ENCODE measurements at regions not wholly inside any gene's neighbourhood (a gene's known extent, or its start where the extent isn't known, plus 50 kb on each side); places are given as distances from the start of the nearest gene placed in this dataset.

DNA sequence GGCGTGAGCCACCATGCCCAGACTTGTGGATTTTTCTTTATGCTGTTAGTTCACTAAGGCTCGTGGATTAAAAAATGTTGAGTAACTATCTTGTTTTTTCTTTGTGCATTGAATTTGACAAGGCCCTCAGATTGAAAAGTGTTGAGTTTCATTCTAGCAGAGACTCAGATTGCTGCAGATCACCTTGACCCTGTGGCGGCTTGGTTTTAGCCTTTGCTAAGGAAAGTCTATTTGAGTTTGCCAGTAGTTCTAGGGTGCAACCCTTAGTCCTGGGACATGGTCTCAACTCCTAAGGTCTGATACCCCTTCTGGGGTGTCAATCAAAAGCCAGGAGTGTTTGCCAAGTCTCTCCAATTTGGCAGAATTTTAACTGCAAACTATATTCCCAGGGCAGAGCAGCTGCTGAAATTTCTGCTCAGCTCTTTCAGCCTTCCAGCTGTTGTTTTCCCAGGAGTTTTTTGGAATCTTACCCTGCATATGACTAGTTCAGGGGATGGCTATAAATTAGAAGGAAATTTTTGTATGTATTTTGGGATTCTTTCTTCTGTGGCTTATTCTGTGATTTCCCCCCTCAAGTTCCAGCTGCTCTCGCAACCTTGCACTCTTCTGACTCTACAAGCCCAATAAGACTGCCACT, 84.3 kb upstream of the HAND1 start:
- Histone ChIP-seq H3K27me3 (ENCODE audit: insufficient read depth) (no peaks in the 10 kb centered on the region), H3K27ac (ENCODE audit: low read depth) (no peak overlapping the region), H3K4me1 (ENCODE audit: insufficient read depth) (no peaks in the 10 kb centered on the region), H2AFZ (no peak overlapping the region), H4K20me1 (replicated peaks; ENCODE audit: insufficient read depth) (0 out of 2 replicates have a peak, but pooled peaks cover 4% of the 10 kb centered on the region), H3K4me2 (no peak overlapping the region), H3F3A (replicated peaks; ENCODE audit: low read depth) (no peaks in the 10 kb centered on the region), H3K9me2 (ENCODE audit: insufficient read depth) (no peaks in the 10 kb centered on the region), H3K4me3 (no peak overlapping the region), H3K79me2 (replicated peaks; ENCODE audit: insufficient read depth) (no peaks in the 10 kb centered on the region), H3K36me3 (ENCODE audit: insufficient read depth) (no peaks in the 10 kb centered on the region)
- ATAC-seq (no peak), DNase-seq (ENCODE audit: low spot score) (no peak)
- Mint-ChIP-seq H3K27me3 (ENCODE audit: insufficient read depth, low read depth, poor library complexity) (no peaks in the 10 kb centered on the region), H3K4me1 (no peaks in the 10 kb centered on the region; the same call in 2 of the 3 replicates), H3K4me3 (no peak overlapping the region), H3K27ac (no peak overlapping the region), H3K36me3 (ENCODE audit: low read depth) (no peaks in the 10 kb centered on the region), H3K9me3 (no peaks in the 10 kb centered on the region)
- TF ChIP-seq, protein P1, sequence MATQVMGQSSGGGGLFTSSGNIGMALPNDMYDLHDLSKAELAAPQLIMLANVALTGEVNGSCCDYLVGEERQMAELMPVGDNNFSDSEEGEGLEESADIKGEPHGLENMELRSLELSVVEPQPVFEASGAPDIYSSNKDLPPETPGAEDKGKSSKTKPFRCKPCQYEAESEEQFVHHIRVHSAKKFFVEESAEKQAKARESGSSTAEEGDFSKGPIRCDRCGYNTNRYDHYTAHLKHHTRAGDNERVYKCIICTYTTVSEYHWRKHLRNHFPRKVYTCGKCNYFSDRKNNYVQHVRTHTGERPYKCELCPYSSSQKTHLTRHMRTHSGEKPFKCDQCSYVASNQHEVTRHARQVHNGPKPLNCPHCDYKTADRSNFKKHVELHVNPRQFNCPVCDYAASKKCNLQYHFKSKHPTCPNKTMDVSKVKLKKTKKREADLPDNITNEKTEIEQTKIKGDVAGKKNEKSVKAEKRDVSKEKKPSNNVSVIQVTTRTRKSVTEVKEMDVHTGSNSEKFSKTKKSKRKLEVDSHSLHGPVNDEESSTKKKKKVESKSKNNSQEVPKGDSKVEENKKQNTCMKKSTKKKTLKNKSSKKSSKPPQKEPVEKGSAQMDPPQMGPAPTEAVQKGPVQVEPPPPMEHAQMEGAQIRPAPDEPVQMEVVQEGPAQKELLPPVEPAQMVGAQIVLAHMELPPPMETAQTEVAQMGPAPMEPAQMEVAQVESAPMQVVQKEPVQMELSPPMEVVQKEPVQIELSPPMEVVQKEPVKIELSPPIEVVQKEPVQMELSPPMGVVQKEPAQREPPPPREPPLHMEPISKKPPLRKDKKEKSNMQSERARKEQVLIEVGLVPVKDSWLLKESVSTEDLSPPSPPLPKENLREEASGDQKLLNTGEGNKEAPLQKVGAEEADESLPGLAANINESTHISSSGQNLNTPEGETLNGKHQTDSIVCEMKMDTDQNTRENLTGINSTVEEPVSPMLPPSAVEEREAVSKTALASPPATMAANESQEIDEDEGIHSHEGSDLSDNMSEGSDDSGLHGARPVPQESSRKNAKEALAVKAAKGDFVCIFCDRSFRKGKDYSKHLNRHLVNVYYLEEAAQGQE (IDR thresholded peaks at IDR 0.05; ENCODE audit: unreplicated experiment) = no peak
- no peak for TF ChIP-seq ZNF331 (CRISPR knock-in tag; IDR thresholded peaks at IDR 0.05; ENCODE audit: low read depth)
- TF ChIP-seq NANOG (IDR thresholded peaks at IDR 0.05; ENCODE audit: borderline replicate concordance) = no peak
- TF ChIP-seq STAT1 (IDR thresholded peaks at IDR 0.05; ENCODE audit: unreplicated experiment) = no peak
- TF ChIP-seq, protein P2, sequence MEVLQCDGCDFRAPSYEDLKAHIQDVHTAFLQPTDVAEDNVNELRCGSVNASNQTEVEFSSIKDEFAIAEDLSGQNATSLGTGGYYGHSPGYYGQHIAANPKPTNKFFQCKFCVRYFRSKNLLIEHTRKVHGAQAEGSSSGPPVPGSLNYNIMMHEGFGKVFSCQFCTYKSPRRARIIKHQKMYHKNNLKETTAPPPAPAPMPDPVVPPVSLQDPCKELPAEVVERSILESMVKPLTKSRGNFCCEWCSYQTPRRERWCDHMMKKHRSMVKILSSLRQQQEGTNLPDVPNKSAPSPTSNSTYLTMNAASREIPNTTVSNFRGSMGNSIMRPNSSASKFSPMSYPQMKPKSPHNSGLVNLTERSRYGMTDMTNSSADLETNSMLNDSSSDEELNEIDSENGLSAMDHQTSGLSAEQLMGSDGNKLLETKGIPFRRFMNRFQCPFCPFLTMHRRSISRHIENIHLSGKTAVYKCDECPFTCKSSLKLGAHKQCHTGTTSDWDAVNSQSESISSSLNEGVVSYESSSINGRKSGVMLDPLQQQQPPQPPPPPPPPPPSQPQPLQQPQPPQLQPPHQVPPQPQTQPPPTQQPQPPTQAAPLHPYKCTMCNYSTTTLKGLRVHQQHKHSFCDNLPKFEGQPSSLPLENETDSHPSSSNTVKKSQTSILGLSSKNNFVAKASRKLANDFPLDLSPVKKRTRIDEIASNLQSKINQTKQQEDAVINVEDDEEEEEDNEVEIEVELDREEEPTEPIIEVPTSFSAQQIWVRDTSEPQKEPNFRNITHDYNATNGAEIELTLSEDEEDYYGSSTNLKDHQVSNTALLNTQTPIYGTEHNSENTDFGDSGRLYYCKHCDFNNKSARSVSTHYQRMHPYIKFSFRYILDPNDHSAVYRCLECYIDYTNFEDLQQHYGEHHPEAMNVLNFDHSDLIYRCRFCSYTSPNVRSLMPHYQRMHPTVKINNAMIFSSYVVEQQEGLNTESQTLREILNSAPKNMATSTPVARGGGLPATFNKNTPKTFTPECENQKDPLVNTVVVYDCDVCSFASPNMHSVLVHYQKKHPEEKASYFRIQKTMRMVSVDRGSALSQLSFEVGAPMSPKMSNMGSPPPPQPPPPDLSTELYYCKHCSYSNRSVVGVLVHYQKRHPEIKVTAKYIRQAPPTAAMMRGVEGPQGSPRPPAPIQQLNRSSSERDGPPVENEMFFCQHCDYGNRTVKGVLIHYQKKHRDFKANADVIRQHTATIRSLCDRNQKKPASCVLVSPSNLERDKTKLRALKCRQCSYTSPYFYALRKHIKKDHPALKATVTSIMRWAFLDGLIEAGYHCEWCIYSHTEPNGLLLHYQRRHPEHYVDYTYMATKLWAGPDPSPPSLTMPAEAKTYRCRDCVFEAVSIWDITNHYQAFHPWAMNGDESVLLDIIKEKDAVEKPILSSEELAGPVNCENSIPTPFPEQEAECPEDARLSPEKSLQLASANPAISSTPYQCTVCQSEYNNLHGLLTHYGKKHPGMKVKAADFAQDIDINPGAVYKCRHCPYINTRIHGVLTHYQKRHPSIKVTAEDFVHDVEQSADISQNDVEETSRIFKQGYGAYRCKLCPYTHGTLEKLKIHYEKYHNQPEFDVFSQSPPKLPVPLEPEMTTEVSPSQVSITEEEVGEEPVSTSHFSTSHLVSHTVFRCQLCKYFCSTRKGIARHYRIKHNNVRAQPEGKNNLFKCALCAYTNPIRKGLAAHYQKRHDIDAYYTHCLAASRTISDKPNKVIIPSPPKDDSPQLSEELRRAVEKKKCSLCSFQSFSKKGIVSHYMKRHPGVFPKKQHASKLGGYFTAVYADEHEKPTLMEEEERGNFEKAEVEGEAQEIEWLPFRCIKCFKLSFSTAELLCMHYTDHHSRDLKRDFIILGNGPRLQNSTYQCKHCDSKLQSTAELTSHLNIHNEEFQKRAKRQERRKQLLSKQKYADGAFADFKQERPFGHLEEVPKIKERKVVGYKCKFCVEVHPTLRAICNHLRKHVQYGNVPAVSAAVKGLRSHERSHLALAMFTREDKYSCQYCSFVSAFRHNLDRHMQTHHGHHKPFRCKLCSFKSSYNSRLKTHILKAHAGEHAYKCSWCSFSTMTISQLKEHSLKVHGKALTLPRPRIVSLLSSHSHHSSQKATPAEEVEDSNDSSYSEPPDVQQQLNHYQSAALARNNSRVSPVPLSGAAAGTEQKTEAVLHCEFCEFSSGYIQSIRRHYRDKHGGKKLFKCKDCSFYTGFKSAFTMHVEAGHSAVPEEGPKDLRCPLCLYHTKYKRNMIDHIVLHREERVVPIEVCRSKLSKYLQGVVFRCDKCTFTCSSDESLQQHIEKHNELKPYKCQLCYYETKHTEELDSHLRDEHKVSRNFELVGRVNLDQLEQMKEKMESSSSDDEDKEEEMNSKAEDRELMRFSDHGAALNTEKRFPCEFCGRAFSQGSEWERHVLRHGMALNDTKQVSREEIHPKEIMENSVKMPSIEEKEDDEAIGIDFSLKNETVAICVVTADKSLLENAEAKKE (CRISPR knock-in tag; IDR thresholded peaks at IDR 0.05) = no peak
- TF ChIP-seq POLR2AphosphoS5 (IDR thresholded peaks at IDR 0.05; ENCODE audit: low read depth) = no peak
- no peak for TF ChIP-seq ZNF114 (CRISPR knock-in tag; IDR thresholded peaks at IDR 0.05)
- TF ChIP-seq JUNB (IDR thresholded peaks at IDR 0.05; ENCODE audit: unreplicated experiment) = no peak
- no peak for TF ChIP-seq EZH2phosphoT487 (IDR thresholded peaks at IDR 0.05; ENCODE audit: unreplicated experiment)
- TF ChIP-seq, protein P3, sequence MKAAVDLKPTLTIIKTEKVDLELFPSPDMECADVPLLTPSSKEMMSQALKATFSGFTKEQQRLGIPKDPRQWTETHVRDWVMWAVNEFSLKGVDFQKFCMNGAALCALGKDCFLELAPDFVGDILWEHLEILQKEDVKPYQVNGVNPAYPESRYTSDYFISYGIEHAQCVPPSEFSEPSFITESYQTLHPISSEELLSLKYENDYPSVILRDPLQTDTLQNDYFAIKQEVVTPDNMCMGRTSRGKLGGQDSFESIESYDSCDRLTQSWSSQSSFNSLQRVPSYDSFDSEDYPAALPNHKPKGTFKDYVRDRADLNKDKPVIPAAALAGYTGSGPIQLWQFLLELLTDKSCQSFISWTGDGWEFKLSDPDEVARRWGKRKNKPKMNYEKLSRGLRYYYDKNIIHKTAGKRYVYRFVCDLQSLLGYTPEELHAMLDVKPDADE (IDR thresholded peaks at IDR 0.05) = no peak
- TF ChIP-seq, protein P4, sequence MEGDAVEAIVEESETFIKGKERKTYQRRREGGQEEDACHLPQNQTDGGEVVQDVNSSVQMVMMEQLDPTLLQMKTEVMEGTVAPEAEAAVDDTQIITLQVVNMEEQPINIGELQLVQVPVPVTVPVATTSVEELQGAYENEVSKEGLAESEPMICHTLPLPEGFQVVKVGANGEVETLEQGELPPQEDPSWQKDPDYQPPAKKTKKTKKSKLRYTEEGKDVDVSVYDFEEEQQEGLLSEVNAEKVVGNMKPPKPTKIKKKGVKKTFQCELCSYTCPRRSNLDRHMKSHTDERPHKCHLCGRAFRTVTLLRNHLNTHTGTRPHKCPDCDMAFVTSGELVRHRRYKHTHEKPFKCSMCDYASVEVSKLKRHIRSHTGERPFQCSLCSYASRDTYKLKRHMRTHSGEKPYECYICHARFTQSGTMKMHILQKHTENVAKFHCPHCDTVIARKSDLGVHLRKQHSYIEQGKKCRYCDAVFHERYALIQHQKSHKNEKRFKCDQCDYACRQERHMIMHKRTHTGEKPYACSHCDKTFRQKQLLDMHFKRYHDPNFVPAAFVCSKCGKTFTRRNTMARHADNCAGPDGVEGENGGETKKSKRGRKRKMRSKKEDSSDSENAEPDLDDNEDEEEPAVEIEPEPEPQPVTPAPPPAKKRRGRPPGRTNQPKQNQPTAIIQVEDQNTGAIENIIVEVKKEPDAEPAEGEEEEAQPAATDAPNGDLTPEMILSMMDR (conservative IDR thresholded peaks at IDR 0.05; ENCODE audit: low read depth in 2 of 2) = no peak
